ENCODE measurements at regions not wholly inside any gene's neighbourhood (a gene's known extent, or its start where the extent isn't known, plus 50 kb on each side); places are given as distances from the start of the nearest gene placed in this dataset.

DNA sequence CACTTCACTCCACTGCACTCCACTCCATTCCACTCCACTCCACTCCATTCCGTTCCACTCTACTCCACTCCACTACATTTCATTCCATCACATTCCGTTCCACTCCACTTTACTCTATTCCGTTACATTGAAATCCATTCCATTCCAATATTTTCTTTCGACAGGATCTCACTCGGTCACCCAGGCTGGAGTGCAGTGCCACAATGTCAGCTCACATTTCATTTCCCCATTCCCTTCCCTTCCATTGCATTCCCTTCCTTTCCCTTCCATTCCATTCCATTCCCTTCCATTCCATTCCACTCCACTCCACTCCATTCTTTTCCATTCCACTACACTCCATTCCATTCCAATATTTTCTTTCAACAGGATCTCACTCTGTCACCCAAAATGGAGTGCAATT is 1407.6 kb upstream of the USP9Y start:
- H3K36me3 Mint-ChIP-seq (ENCODE audit: low read depth, unreplicated experiment): no peaks in the 10 kb centered on the region
- H3K4me3 Mint-ChIP-seq (ENCODE audit: unreplicated experiment): no peak overlapping the region
- no peaks in the 10 kb centered on the region for H3K4me1 Mint-ChIP-seq (ENCODE audit: unreplicated experiment)
- no peaks in the 10 kb centered on the region for H3K9me3 Mint-ChIP-seq (ENCODE audit: unreplicated experiment)
- DNase-seq (ENCODE audit: low spot score): no peak
- no peaks in the 10 kb centered on the region for H3K27me3 Mint-ChIP-seq (ENCODE audit: unreplicated experiment)
- TF ChIP-seq, protein P1, sequence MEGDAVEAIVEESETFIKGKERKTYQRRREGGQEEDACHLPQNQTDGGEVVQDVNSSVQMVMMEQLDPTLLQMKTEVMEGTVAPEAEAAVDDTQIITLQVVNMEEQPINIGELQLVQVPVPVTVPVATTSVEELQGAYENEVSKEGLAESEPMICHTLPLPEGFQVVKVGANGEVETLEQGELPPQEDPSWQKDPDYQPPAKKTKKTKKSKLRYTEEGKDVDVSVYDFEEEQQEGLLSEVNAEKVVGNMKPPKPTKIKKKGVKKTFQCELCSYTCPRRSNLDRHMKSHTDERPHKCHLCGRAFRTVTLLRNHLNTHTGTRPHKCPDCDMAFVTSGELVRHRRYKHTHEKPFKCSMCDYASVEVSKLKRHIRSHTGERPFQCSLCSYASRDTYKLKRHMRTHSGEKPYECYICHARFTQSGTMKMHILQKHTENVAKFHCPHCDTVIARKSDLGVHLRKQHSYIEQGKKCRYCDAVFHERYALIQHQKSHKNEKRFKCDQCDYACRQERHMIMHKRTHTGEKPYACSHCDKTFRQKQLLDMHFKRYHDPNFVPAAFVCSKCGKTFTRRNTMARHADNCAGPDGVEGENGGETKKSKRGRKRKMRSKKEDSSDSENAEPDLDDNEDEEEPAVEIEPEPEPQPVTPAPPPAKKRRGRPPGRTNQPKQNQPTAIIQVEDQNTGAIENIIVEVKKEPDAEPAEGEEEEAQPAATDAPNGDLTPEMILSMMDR (IDR thresholded peaks at IDR 0.05; ENCODE audit: unreplicated experiment): no peak
- no peak overlapping the region for H3K27ac Mint-ChIP-seq (ENCODE audit: unreplicated experiment)

DNA sequence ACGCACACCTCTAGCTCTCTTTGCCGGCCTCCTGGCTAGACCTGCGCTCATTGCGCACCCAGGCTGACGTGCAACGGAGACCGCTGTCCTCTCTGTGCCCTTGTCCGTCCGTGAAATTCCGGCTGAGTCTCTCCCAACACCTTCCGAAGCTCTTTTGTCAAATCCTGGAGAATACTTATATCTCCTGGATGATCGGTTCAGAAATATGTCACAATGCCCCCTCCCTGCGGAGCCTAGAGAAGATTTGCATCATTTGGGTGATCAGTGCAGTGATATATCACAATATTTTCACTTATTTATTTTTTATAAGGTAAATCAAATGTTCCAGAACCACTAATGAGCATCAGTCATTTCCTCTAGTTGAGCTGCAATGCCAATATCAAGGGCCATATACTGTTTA is 1366.9 kb upstream of the USP9Y start:
- H3K36me3 Mint-ChIP-seq (ENCODE audit: low read depth, unreplicated experiment): no peaks in the 10 kb centered on the region
- DNase-seq (ENCODE audit: low spot score): peak; percentile 3
- H3K4me3 Mint-ChIP-seq (ENCODE audit: unreplicated experiment): no peak overlapping the region
- H3K27ac Mint-ChIP-seq (ENCODE audit: unreplicated experiment): no peak overlapping the region
- TF ChIP-seq, protein P1 (IDR thresholded peaks at IDR 0.05; ENCODE audit: unreplicated experiment): no peak
- no peaks in the 10 kb centered on the region for H3K27me3 Mint-ChIP-seq (ENCODE audit: unreplicated experiment)
- no peaks in the 10 kb centered on the region for H3K4me1 Mint-ChIP-seq (ENCODE audit: unreplicated experiment)
- H3K9me3 Mint-ChIP-seq (ENCODE audit: unreplicated experiment): peaks cover 4% of the 10 kb centered on the region
